ENCODE measurements at regions not wholly inside any gene's neighbourhood (a gene's known extent, or its start where the extent isn't known, plus 50 kb on each side); places are given as distances from the start of the nearest gene placed in this dataset.
"Not testable (repeated sequence)": the region's sequence is repeated elsewhere in the genome, so short reads cannot be mapped to it uniquely, and the experiment has no call there.

GRCh38 chr19:30066781-30067759, 125.0 kb downstream of the URI1 start:
- H3K4me3 ChIP-seq (ENCODE audit: low read depth, low read length) = no peak overlapping the region

DNA sequence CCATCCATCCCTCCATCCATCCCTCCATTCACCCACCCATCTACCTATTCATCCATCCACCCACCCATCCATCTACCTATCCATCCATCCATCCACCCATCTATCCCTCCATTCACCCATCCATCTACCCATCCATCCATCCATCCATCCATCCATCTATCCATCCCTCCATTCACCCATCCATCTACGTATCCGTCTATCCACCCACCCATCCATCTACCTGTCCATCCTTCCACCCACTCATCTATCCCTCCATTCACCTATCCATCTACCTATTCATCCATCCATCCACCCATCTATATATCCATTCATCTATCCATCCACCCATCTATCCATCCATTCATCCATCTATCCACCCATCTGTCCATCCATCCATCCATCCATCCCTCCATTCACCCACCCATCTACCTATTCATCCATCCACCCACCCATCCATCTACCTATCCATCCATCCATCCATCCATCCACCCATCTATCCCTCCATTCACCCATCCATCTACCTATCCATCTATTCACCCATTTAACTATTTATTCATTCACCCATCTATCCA, 126.0 kb downstream of the URI1 start:
- H3K4me3 ChIP-seq (ENCODE audit: low read depth, low read length) = not testable (repeated sequence)

DNA sequence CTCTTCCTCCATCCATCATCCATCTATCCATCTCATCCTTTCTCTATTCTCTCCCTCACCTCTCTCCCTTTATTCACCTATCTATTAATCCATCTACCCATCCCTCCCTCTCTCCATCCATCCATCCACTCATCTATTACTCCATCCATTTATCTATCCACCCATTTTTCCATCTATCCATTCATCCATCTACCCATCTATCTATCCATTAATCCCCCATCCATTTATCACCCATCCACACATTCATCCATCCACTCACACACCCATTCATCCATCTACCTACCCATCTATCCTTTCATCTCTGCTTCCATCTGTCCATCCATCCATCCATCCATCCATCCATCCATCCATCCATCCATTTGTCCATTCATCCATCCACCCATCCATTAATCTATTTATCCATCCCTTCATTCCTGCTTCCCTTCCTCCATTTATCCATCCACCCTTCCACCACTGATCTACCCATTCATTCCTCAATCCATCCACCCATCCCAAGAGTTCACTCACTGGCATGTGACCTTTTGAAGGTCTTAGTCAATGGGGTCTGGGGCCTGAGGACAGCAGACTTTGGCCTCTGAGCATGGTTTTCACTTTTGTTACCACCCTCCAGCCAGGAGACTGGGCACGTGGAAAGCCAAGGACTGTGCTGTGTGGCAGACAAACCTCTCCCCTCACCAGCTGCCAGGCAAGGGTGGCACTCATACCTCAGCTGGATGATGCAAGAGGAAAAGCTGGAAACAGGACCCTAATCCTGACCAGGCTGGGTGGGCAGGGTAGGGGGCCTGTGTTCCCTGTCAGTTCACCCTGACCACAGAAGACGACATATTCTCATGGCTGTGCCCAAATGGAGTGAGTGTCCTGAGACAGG, 126.7 kb downstream of the URI1 start:
- no peak overlapping the region for H3K4me3 ChIP-seq (ENCODE audit: low read depth, low read length)

DNA sequence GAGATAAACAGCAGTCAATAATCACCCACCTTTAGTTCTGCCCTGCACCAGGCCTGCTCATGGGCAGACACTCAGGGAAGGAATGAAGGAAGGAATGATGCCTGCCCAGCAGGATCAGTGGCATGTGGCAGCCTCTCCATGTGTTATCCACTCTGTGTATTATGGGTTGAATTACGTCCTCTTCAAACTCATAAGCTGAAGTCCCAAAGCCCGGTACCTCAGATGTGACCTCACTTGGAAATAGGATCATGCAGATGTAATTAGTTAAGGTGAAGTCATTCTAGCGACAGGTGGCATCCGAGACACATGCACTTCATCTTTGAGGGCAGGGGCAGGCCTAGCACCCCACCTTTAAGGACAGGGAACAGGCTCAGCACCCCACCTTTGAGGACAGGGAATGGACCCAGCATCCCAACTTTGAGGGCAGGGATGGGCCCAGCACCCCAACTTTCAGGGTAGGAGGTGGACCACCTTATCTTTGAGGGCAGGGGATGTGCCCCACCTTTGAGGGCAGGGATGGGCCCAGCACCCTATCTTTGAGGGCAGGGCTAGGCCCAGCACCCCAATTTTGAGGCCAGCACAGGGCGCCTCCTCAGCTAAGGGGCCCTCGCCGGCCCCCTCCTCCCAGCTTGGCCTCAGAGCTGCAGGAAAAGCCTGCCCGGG, 127.6 kb downstream of the URI1 start:
- H3K4me3 ChIP-seq (ENCODE audit: low read depth, low read length) = no peak overlapping the region

- H3K4me3 ChIP-seq (ENCODE audit: low read depth, low read length) = no peak overlapping the region
Measured at GRCh38 chr19:30070198-30070967, 128.3 kb downstream of the URI1 start.

- no peak overlapping the region for H3K4me3 ChIP-seq (ENCODE audit: low read depth, low read length)
Measured at GRCh38 chr19:30070968-30071632, 129.1 kb downstream of the URI1 start.

- H3K4me3 ChIP-seq (ENCODE audit: low read depth, low read length) = no peak overlapping the region
Measured at GRCh38 chr19:30071871-30072270, 129.8 kb downstream of the URI1 start.

GRCh38 chr19:30073152-30074000, 131.3 kb downstream of the URI1 start:
- no peak overlapping the region for H3K4me3 ChIP-seq (ENCODE audit: low read depth, low read length)

- no peak overlapping the region for H3K4me3 ChIP-seq (ENCODE audit: low read depth, low read length)
Measured at GRCh38 chr19:30074096-30074495, 132.1 kb downstream of the URI1 start.

GRCh38 chr19:30074741-30075715, 133.0 kb downstream of the URI1 start:
- no peak overlapping the region for H3K4me3 ChIP-seq (ENCODE audit: low read depth, low read length)

DNA sequence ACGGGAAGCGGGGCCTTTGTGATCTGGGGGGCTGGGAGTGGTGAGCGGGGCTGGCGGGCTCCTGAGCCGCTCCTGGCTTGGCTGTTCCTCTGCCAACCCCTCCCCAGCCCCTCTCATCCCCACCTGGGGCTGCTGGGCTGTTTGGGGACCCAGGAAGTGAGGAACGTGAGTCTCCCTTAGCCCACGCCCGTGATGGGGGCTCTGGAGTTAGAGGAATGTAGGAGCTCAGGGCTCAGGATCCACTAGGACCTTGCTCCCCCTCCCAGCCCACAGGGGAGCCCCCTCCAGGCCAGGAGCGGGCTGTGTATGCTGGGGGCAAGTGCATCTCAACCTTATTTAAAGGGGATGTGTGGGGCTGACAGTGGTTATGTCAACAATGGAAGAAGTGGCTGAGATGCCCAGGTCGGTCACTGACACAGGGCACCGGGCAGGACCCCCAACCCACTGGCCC, 134.1 kb downstream of the URI1 start:
- no peak overlapping the region for H3K4me3 ChIP-seq (ENCODE audit: low read depth, low read length)

- H3K4me3 ChIP-seq (ENCODE audit: low read depth, low read length) = no peak overlapping the region
Measured at GRCh38 chr19:30076751-30077670, 135.0 kb downstream of the URI1 start.

DNA sequence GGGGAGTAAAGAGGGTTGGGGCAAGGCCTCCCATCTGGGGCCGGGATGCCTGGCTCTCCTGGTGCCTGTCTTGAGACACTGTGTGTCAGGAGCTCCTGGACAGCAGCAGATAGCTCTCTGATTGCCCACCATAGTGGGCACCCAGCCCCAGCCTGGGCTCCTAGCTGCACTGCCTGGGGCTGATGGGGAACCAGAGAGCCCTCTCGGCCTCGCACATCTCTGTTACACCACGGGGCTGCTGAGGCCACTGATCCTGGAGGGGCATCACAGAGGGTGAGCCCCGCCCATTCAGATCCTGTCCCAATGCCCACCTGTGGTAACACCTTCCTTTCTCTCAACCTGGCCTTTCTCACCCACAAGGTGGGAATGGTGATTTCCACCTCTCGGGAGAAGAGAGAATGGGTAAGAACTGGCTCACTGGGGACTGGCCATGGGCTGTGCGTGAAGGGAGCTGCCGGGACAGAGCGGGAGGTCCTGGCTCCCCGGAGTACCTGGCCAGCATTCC, 135.9 kb downstream of the URI1 start:
- no peak overlapping the region for H3K4me3 ChIP-seq (ENCODE audit: low read depth, low read length)

GRCh38 chr19:30078381-30078910, 136.4 kb downstream of the URI1 start:
- no peak overlapping the region for H3K4me3 ChIP-seq (ENCODE audit: low read depth, low read length)

- H3K4me3 ChIP-seq (ENCODE audit: low read depth, low read length) = no peak overlapping the region
Measured at GRCh38 chr19:30079200-30079599, 137.2 kb downstream of the URI1 start.

DNA sequence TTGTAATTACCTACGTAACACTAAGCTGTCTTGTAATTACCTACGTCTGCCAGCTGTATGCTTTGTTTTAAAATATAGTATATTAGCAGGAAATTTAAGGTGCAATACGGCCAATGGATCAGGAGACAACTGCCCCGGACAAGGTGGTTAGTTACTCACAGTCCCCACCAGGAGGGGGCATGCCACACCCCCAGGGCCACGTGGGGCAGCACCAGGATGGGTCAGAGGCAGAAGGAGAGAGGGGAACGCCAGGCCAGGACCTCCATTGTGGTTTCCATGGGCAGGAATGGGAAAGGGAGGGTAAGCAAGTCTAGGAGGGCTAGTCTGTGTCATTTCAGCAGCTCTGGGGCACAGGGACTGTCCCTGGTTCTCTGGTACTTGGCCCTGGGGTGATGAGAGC, 140.1 kb downstream of the URI1 start:
- H3K4me3 ChIP-seq (ENCODE audit: low read depth, low read length) = no peak overlapping the region
